Left lung (tissue), 4 donors: ENCODE measurements at regions not wholly inside any gene's neighbourhood (a gene's known extent, or its start where the extent isn't known, plus 50 kb on each side); places are given as distances from the start of the nearest gene placed in this dataset.

Experiments
- ATAC-seq: fragments of 200-7000 bp; cut with Tn5 transposase; one replicate; pipeline ENCODE4 v1.9.1; 2020; ENCODE audit warnings: moderate library complexity
- DNase-seq, 4 donors: peaks; one replicate each; pipeline ENCODE4 v3.0.0-alpha.2; 2013 to 2020
- H3K27ac ChIP-seq, 2 donors: fragments of 200-600 bp; sonication (generic) in 1 of 2; one replicate each; pipeline versions ENCODE4 v1.5.0 to v1.8.0; 2020 to 2021
- H3K27me3 ChIP-seq, 2 donors: fragments of 200-600 bp; sonication (generic) in 1 of 2; one replicate each; pipeline versions ENCODE4 v1.5.0 to v1.8.0; 2020 to 2021
- H3K36me3 ChIP-seq, 2 donors: fragments of 200-600 bp; sonication (generic) in 1 of 2; one replicate each; pipeline versions ENCODE4 v1.5.0 to v1.8.0; 2020 to 2021
- H3K4me1 ChIP-seq, 2 donors: fragments of 200-600 bp; one replicate each; pipeline ENCODE4 v1.8.0; 2021
- H3K4me3 ChIP-seq, 2 donors: fragments of 200-600 bp; sonication (generic) in 1 of 2; one replicate each; pipeline versions ENCODE4 v1.5.0 to v1.8.0; 2020 to 2021; ENCODE audit warnings: mild to moderate bottlenecking in 1 of 2
- H3K9me3 ChIP-seq, 2 donors: fragments of 200-600 bp; sonication (generic) in 1 of 2; one replicate each; pipeline versions ENCODE4 v1.5.0 to v1.8.0; 2020 to 2021
- CTCF ChIP-seq, 2 donors: fragments of 200-600 bp; sonication (generic) in 1 of 2; IDR thresholded peaks; one replicate each; pipeline versions ENCODE4 v1.5.0 to v1.8.0; 2021; ENCODE audit warnings: antibody characterized with exemption in 2 of 2
- intact Hi-C, 2 donors: fragments of 100-400 bp; cut with DNase I; formaldehyde crosslinking; loops; one replicate each; pipeline versions ENCODE4 v1.11.2 to v1.14.2; 2022
- donor health status: DM: no; HTN: yes; CAD: no.
- donor health status: DM: no; HTN: no; CAD: no.

DNA sequence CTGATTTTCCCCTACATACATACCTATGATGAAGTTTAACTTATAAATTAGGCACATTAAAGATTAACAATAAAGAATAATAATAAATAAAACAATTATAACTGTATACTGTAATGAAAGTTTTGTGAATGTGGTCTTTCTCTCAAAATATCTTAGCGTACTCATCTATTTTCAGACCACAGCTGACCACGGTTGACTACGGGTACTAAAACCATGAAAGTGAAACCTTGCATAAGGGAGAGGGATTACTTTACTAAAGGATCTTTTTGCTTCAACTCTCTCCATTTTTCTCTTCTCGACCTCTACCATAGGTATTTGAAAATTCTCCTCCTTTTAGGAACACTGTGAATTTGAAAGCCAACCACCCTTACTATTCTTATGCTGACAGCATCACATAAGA lies 475.5 kb downstream of the CETN3 start:
- DNase-seq: no peak
- Histone ChIP-seq H3K27ac (no peak overlapping the region), H3K36me3 (no peaks in the 10 kb centered on the region), H3K9me3 (no peaks in the 10 kb centered on the region), H3K4me1 (no peaks in the 10 kb centered on the region), H3K27me3 (no peaks in the 10 kb centered on the region), H3K4me3 (no peak overlapping the region)
- TF ChIP-seq CTCF (IDR thresholded peaks at IDR 0.05): no peak
- intact Hi-C loops: no loop called here
- no peak for ATAC-seq

GRCh38 chr5:89932771-89933181 lies 476.8 kb downstream of the CETN3 start:
- TF ChIP-seq CTCF (IDR thresholded peaks at IDR 0.05): no peak
- DNase-seq (peak in 1 of 4 donors; percentile 7), ATAC-seq (no peak)
- H3K27ac ChIP-seq: no peak overlapping the region
- H3K36me3 ChIP-seq: no peaks in the 10 kb centered on the region
- no peaks in the 10 kb centered on the region for H3K27me3 ChIP-seq
- H3K4me3 ChIP-seq: no peak overlapping the region
- intact Hi-C loops: no loop called here
- no peaks in the 10 kb centered on the region for H3K4me1 ChIP-seq
- no peaks in the 10 kb centered on the region for H3K9me3 ChIP-seq

GRCh38 chr5:89930591-89931392 lies 478.8 kb downstream of the CETN3 start:
- DNase-seq (no peak), ATAC-seq (no peak)
- H3K9me3 ChIP-seq: no peaks in the 10 kb centered on the region

DNA sequence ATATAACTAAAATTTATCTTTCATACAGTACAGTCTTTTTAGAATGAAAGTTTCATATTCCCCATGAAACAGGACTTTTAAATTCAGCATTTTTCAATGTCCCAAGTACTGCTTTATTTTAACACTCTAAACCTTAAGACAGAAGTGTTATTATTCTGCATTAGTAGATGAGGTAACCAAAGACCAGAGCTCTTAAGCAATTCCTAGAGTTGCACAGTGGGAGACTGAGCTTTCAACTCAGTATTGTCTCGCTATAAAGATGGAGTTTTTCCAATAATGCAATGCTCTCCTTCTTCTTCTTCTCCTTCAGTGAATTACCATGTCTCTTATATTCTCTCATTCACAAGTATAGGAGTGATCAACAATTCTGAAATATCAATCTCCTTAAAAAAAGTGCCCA lies 479.7 kb downstream of the CETN3 start:
- Histone ChIP-seq H3K27ac (no peak overlapping the region), H3K36me3 (no peaks in the 10 kb centered on the region), H3K9me3 (no peaks in the 10 kb centered on the region), H3K27me3 (no peaks in the 10 kb centered on the region), H3K4me1 (no peaks in the 10 kb centered on the region), H3K4me3 (no peak overlapping the region)
- DNase-seq (no peak), ATAC-seq (no peak)
- intact Hi-C loops: no loop called here
- TF ChIP-seq CTCF (IDR thresholded peaks at IDR 0.05): no peak

More at GRCh38 chr5:89930591-89931392, 478.8 kb downstream of the CETN3 start:
- Histone ChIP-seq H3K4me1 (no peaks in the 10 kb centered on the region), H3K27ac (no peak overlapping the region), H3K27me3 (no peaks in the 10 kb centered on the region), H3K4me3 (no peak overlapping the region), H3K36me3 (no peaks in the 10 kb centered on the region)
- no peak for TF ChIP-seq CTCF (IDR thresholded peaks at IDR 0.05)
- intact Hi-C loops: no loop called here

- no peak for TF ChIP-seq CTCF (IDR thresholded peaks at IDR 0.05)
- Histone ChIP-seq H3K9me3 (no peaks in the 10 kb centered on the region), H3K27ac (no peak overlapping the region), H3K27me3 (no peaks in the 10 kb centered on the region), H3K4me3 (no peak overlapping the region), H3K4me1 (no peaks in the 10 kb centered on the region), H3K36me3 (no peaks in the 10 kb centered on the region)
- DNase-seq: no peak
- no peak for ATAC-seq
- intact Hi-C loops: no loop called here
These were observed 480.4 kb downstream of the CETN3 start for GRCh38 chr5:89929173-89929572.
